Epidermal melanocyte (primary cell): ENCODE measurements at regions not wholly inside any gene's neighbourhood (a gene's known extent, or its start where the extent isn't known, plus 50 kb on each side); places are given as distances from the start of the nearest gene placed in this dataset.

Experiments
- DNase-seq: peaks from one replicate; pipeline ENCODE4 v3.0.0; 2011; ENCODE audit warnings: low spot score; ENCODE audit not compliant: insufficient read length

DNA sequence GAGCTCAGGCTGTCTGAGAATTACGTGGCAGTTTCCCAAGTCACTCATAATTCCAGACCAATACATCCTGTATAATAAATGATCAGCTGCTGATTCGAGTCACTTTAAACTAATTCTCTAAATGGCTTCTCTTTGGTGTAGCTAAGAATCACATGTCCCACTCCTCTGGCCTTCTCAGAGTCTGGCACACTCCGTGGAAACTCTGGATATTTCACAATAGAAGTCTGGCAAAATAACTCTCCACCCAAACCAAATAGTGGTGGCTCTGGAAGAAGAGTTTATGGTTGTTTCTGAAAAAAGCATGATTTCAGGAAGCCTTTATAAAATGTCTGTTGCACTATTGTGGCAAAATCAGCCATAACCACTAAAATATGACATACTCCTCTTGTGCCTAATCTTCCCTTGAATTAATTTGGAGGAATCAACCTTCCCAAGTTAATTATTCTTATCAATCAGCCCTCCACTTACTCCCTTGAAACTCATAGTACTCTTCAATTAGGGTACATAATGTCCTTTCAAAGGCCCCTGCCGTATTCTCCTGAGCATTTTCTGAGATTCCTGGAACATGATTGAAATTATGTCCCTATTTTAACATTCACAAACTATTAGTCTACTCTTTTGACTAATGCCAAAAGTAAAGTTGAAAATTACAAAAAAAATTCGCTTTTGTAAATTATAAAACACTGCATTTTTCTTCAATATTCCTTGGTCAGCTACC, 991.6 kb downstream of the FAT4 start:
- no peak for DNase-seq

DNA sequence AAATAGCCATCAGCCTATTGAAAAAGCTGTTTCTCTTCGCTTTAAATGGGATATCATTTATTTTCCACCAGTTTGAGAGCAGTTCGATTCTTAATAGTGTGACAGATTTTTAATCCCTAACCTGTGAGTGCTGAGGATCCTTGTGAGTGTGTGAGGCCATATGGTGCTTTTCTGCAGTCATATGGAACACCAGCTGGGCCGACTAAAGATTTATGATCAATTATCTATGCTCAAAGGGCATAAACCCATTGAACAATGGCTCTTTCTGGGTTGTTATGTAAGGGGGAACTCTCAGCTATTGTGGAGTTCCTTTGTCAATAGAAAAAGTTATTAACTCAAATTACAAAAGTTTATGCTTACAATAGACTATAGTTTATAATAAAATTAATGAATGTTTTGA, 1003.6 kb downstream of the FAT4 start:
- no peak for DNase-seq

DNA sequence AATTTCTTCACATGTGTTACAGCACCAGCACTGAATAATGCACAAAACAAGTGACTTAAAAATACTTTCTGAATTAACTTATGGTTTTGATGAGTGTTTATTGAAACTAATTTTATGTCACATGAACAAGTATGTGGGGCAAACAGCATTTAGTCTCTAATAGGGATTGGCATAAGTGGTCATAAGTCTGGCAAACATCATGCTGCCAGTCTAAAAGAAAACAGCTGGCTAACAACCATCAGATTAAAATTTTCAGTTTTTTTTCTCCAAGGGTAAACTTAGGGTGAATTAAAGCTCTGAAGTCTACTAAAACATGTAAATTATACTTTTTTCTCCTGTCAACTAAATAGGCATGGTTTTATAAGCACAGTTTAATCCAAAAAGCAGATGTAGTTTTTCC, 1014.2 kb downstream of the FAT4 start:
- DNase-seq, result peak; percentile 16

DNA sequence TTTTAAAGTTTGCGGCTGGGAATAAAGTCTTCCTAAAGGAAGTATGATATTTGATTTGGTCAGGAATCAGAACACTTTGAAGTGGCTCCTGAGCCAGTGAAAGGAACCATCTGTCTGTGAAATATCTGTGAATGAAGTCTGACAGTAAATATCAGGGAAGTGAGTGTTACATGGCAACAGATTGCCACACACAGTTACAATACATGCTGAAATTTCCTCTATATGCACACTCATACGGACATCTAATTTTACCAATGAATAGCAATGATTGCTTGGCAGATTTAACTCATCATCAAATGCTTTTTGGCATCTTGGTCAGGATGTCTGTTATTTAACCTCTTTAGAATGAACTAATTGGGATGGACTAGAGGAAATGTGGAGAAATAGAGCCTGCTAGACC, 1023.8 kb downstream of the FAT4 start:
- DNase-seq, result no peak

DNA sequence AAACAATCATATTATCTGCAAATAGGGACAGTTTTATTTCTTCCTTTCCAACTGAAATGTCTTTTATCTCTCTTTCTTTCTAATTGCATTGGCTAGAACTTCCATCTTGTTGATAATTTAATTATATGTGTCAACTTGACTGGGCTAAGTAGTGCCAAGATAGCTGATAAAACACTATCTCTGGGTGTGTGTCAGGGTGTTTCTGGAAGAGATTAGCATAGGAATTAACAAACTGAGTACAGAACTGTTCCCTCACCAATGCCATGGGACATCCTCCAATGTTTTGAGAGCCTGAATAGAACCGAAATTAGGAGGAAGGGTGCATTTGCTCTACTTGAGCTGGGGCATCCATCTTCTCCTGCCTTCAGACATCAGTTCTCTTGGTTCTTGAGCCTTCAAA, 1027.2 kb downstream of the FAT4 start:
- DNase-seq, result no peak

DNA sequence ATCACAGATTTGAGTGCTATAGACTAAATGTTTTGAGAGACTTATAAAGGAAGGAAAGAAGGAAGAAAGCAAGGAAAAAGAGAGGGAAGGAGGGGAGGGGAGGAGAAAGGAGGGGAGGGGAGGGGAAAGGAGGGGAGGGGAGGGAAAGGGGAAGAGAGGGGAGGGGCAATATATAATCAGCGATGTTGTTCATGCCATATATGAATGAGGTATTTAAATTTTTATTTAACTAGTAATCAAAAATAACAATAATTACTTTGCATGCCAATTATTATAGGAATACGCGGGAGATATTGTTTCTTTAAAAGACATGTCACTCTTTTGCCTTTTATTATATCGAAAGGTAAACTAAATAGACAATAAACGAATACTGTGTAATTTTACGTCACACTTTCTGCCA, 1029.7 kb downstream of the FAT4 start:
- DNase-seq, result no peak

DNA sequence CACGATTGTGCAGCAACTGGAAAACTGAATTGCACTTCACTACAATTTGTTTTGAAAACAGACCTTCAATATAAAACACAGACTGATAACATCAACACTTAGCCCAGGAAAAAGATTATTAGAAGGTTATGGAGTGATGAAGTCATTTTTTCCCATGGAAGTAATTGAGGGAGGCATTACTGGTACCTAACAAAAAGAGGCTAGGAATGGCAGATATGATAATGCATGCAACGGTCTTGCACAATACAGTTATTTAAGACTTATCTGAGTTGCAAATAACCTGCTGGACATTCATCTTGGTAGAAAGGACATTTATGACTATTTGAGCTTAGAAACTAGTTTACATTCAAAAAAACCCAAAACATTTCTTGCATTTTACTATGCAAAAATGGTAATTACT, 1031.9 kb downstream of the FAT4 start:
- DNase-seq, result no peak

DNA sequence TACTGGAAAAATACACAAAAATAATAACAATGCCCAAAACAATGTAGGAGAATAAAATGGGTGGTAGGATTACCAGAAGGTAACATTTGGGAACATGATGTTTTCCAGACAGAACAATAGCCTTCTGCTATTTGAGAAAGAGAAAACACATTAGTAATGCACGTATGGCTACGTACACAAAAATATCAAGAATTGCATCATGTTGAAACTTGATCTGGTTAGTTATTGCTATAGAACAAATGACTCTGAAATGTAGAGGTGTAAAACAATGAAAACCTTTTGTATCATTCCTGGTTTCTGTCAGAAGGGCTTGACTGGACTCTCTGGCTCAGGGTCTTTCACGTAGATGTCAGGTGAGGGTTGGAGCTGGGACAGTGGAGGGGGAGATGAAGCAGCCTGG, 1040.0 kb downstream of the FAT4 start:
- no peak for DNase-seq

DNA sequence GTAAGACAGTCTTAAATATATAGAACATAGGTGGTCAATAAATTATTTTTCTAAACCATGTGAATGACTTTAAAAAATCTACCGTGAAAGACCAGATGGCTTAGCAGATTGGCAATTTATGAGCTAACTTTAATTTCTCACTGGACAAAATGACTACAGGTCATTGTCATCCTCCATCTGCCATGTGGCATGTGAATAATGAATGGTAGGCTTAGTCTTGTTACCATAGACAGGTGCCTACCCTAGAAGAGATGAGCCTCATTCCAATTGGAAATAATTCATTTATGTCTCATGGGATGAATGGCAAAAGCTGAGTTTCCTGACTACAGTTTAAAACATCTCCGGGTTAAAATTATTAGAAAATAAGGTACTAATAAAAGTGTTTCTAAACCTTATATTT, 1043.3 kb downstream of the FAT4 start:
- no peak for DNase-seq

DNA sequence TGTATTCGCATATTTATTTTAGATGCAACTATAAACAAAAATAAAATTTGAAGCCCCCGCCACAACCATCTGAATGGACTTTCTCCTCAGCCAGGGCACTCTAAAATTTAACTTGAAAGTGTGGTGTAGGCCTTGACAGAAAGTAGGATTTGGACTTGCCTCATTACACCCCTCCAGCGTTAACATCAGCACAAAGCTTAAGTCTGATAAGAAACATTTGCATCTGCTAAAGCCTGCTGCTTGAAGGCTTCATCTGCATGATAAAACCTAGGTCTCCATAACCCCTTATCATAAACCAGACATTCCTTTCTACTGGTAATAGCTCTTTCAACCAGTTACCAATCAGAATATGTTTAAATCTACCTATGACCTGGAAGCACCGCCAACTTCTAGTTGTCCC, 1046.5 kb downstream of the FAT4 start:
- DNase-seq, result no peak

DNA sequence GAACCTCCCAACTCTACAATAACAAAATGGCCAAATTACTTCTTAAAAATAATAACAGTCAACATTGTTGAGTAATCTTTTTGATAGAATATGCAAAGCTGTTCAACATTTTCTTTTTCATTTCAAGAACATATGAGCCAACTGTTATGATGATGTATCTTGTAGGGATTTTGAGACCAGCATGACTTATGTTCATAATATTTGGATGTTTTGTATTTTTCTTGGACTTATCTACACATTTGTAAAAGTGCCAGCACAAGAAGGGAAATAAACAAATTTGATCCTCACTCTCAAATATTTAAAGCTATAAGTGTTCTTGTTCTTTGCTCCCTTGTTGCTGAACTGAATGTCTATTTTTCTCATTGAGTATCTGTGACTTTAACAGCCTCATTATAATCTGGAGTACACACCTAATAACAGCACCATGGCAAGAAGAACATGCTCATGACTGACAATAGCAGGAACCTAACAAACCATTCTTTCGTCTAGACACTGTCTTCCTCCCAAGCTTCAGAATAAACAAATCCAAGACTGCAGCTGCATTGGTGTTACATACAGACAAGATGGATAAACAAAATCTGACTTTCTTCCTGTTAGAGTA, 1049.7 kb downstream of the FAT4 start:
- no peak for DNase-seq

DNA sequence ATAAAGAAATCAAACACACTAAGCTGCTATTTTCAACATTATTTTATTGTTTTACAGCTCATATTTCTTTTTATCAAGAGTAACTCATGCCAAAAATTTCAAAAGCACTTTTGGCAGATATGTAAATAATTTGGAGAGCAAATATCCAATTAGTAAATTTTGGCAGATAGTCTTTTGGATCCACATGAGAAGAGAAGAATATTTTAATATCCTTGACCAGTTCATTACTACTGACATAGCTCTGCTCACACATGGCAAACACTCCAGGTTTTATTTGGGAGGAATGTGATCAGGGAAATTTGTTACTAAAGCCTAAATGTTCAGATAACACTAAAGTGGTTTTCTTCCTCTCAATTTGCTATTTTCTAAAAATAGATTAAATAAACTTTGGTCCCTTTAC, 1054.3 kb downstream of the FAT4 start:
- DNase-seq, result no peak

DNA sequence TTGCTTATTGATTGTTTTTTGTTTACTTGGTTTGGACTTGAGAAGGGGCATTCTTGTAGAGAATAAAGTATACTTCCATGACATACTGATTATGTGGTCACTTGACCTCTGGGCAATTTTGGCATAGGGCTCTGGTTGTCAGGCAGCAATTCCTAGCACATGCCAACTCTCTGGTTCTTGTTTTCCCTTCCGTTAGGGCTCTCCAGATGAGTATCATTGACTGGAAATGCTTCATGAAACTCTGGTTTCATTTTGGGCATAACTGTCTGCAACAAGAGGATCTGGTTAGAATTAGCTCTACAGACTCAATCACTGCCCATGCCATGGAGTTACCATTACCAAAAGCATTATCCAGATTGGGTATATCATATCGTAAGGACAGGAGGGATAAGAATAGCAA, 1057.9 kb downstream of the FAT4 start:
- no peak for DNase-seq

DNA sequence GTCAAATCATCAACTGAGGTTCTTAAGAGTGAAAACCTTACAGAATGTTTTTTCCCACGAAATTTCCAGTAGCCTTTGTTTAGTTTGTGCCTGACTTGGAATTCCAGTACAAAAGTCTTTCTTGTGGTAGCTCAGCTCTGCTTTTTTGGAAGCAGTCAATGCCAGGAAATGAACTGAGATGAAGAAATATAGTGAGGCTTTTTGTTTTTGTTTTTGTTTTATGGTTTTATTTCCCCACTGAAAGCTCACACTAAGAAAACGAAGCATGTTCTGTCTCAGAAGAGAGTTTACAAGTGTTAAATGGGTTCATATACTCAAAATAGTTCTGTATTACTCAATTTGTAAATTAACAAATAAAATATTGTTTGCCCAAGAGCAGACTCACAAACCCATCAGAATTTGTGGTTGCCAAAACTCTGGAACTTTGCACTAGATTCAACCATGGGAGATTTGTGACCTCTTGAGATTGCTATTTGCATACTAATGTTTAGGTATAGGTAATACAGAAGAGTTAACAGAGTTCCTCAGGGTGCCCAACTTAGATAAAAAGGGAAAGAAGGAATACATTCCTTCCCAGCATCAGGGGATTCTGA, 1060.8 kb downstream of the FAT4 start:
- peak; percentile 16 for DNase-seq

DNA sequence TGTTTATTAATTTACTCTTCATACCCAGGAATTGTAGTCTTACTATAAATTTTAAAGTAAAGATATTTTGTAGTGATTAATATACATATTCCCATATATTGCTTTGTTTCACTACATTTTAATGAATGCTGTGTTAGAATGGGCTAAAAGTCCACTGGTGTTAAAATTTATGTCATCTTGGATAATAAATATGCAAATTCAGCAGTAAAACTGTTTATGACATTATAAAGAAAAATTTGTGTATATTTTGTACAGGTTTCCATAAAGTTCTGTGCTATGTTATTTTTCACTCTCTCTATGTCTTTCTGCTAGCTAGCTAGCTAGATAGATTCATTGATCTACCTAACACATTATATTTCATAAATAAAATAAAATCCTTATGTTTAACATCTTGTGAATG, 1071.2 kb downstream of the FAT4 start:
- DNase-seq, result no peak

DNA sequence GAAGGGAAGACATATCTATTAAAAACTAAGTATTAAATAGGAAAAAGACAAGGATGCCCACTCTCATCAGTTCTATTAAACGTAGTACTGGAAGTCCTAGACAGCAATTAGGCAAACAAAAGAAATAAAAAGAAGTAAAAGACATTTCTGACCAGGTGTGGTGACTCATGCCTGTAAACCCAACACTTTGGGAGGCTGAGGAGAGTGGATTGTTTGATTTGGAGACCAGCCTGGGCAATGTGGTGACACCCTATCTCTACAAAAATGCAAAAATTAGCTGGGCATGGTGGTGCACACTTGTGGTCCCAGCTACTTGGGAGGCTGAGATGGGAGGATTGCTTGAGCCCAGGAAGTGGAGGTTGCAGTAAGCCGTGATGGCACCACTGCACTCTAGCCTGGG, 1071.8 kb downstream of the FAT4 start:
- DNase-seq, result no peak

DNA sequence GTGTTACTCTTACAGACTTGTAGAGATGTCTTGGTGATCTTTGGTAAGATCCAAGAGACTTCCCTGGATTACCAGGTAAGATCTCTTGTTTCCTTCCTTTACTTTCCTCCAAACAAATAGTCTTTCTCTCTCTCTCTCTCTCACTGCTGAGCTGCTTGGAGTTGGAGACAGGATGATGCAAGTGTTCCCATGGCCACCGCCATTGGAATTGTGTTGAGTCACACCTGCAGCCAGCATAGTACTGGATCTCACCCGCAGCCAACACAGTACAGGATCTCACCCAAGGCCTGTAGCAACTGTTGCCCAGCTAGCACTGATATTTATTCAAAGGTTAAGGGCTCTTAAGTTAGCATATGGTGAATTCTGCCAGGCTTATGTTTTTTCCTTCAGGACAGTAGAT, 1080.9 kb downstream of the FAT4 start:
- no peak for DNase-seq

DNA sequence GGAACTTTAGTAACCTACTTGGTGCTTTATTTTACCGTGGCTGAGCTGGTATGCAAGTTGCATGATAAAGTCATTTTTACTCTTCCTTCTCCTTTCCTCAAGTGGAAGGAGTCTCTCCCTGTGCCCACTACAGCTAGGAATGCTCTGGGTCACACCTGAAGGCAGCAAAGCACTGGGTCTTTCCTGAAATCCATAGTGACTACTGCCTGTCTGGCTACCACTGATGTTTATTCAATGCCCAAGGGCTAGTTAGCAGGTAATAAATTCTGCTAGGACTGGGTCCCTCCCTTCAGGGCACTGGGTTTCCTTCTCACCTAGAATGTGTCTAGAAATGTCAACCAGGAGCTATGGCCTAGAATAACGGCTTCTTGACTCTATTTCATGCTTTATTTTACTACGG, 1081.4 kb downstream of the FAT4 start:
- no peak for DNase-seq

DNA sequence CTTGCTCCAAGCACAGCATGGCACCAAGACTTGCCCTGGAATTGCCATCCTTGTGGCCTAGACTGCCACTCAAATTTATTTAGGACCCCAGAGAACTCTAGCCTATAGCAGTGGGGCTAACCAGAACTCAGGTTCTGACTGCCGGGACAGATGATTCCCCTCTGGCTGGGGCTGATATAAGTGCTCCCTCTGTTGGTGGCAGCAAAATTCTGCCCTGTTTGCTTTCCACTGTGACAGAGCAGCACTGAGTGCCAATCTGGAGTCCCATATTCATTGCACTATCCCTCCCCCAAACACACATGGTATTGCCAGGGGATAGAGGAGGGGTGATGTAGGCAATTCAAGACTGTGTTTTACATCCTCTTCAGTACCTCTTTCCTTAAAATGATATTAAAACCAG, 1081.9 kb downstream of the FAT4 start:
- DNase-seq, result no peak

DNA sequence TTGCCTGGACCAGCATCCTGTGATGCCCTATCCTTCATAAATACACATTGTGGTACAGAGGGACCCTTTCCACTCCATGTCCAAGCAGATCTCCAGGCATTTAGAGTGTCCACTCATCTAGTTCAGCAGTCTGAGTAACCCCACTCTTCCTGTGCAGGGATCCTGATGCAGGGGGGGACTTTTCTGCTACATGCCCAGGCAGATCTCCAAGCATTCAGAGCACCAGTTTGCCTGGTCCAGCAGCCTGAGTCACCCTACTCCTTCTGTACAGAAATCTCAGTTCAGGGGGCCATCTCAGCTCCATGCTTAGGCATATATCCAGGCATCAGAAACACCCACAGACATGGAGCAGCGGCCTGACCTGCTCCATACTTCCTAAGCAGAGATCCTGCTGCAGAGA, 1089.8 kb downstream of the FAT4 start:
- no peak for DNase-seq

DNA sequence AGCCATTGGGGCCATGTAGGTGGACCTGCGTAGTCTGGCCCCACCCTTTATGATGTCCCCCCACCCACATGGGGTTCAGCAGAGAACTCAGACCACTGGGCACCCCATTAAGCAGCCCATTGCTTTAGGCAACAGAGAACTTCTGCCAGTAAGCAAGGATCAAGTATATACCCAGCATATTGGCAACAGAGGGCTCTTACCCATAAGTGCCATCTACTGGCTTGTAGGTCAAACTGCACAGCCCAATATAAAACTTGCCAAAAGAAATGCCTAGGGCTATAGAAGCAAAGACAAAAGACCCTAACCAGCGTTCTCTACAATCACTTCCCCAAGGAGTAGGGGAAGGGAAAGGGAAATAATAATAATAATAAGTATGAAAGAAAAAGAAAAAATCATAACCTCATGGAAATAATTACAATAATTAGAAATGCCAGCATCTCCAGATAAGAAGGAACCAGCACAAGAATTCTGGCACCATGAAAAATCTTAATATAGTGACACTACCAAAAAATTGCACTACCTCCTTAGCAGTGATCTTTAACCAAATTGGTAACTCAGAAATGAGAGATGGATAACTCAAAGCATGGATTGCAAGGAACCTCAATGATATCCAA, 1090.7 kb downstream of the FAT4 start:
- DNase-seq, result no peak

DNA sequence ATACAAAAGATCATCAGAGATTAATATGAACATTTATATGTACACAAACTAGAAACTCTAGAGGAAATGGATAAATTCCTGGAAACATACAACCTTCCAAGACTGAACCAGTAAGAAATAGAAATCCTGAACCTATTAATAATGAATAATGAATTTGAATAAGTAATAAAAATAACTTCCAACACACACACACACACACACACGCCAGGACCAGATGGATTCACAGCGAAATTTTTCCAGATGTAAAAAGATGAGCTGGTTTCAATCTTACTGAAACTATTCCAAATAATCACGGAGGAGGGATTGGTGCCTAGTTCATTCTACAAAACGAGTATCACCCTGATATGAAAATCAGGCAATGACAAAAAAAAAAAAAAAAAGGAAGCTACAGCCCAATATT, 1095.0 kb downstream of the FAT4 start:
- no peak for DNase-seq

DNA sequence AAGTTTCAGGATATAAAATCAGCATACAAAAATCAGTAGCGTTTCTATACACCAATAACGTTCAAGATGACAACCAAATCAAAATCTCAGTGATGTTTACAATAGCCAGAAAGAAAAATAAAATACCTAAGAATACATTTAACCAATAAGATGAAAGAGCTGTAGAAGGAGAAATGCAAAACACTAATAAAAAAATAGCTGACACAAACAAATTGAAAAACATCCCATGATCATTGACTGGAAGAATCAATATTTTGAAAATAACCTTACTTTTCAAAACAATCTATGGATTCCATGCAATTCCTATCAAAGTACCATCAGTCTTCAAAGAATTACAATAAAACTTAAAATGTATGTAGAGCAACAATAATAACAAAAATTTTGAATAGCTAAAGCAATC, 1096.3 kb downstream of the FAT4 start:
- no peak for DNase-seq
